CD14-positive monocyte (primary cell): ENCODE measurements at regions not wholly inside any gene's neighbourhood (a gene's known extent, or its start where the extent isn't known, plus 50 kb on each side); places are given as distances from the start of the nearest gene placed in this dataset.

Experiments
- DNase-seq, 3 donors: peaks; one replicate each; pipeline ENCODE4 v3.0.0-alpha.2; 2011 to 2022
- H2AFZ ChIP-seq: 2 replicates; pipeline ENCODE4 v1.6.0; 2012; ENCODE audit warnings: mild to moderate bottlenecking, low read depth, low read length, inconsistent platforms; ENCODE audit not compliant: insufficient read depth, poor library complexity, severe bottlenecking
- H3K27ac ChIP-seq, 2 donors: 1 replicate in 1 of 2; 2 replicates in 1 of 2; pipeline ENCODE4 v1.5.1; 2012 to 2013; ENCODE audit warnings: low read length in 2 of 2, control low read depth in 1 of 2, inconsistent platforms in 1 of 2, low read depth in 1 of 2, mild to moderate bottlenecking in 1 of 2
- H3K27me3 ChIP-seq, 2 donors: one replicate each; pipeline versions ENCODE4 v1.6.0 to v1.6.1; 2011 to 2013; ENCODE audit warnings: low read length in 2 of 2; ENCODE audit not compliant: control insufficient read depth in 2 of 2, insufficient read depth in 2 of 2
- H3K36me3 ChIP-seq, 2 donors: replicated peaks in 1 of 2; 1 replicate in 1 of 2; 2 replicates in 1 of 2; pipeline versions ENCODE4 v1.5.1 to v1.6.1; 2012 to 2013; ENCODE audit warnings: low read length in 2 of 2, control low read depth in 1 of 2, inconsistent platforms in 1 of 2, mild to moderate bottlenecking in 1 of 2; ENCODE audit not compliant: insufficient read depth in 2 of 2, control insufficient read depth in 1 of 2
- H3K4me1 ChIP-seq, 2 donors: 1 replicate in 1 of 2; 2 replicates in 1 of 2; pipeline versions ENCODE4 v1.5.1 to v1.6.1; 2012 to 2013; ENCODE audit warnings: low read length in 2 of 2, control low read depth in 1 of 2, inconsistent platforms in 1 of 2, mild to moderate bottlenecking in 1 of 2, moderate library complexity in 1 of 2; ENCODE audit not compliant: insufficient read depth in 2 of 2, control insufficient read depth in 1 of 2
- H3K4me2 ChIP-seq: replicated peaks from 2 replicates; pipeline ENCODE3; 2012; ENCODE audit warnings: low read length, moderate library complexity, mild to moderate bottlenecking; ENCODE audit not compliant: poor library complexity, severe bottlenecking; ENCODE audit errors: extremely low read depth
- H3K4me3 ChIP-seq, 3 experiments: fragments of 200-600 bp in 1 of 3; sonication (generic) in 1 of 3; replicated peaks in 1 of 3; 1 replicate in 2 of 3; 2 replicates in 1 of 3; pipeline ENCODE4 v1.5.1; 2011 to 2013; ENCODE audit warnings: low read length in 3 of 3, mild to moderate bottlenecking in 3 of 3, control low read depth in 2 of 3, low read depth in 2 of 3, inconsistent platforms in 1 of 3, moderate library complexity in 1 of 3
- H3K79me2 ChIP-seq: 2 replicates; pipeline ENCODE4 v1.6.0; 2012; ENCODE audit warnings: mild to moderate bottlenecking, control low read depth, inconsistent platforms, low read length, moderate library complexity; ENCODE audit not compliant: insufficient read depth
- H3K9ac ChIP-seq: 2 replicates; pipeline ENCODE4 v1.6.0; 2017; ENCODE audit warnings: low read length, mild to moderate bottlenecking; ENCODE audit not compliant: insufficient read depth, poor library complexity, severe bottlenecking
- H3K9me3 ChIP-seq, 2 donors: replicated peaks in 1 of 2; 1 replicate in 1 of 2; 2 replicates in 1 of 2; pipeline versions ENCODE4 v1.5.1 to v1.6.1; 2012 to 2013; ENCODE audit warnings: low read length in 2 of 2, control low read depth in 1 of 2; ENCODE audit not compliant: control insufficient read depth in 1 of 2, insufficient read depth in 1 of 2
- H4K20me1 ChIP-seq: 2 replicates; pipeline ENCODE4 v1.6.0; 2012; ENCODE audit warnings: mild to moderate bottlenecking, low read length, control low read depth, moderate library complexity; ENCODE audit not compliant: insufficient read depth
- H3K27ac Mint-ChIP-seq, 7 donors: one replicate each; pipeline ENCODE4 v1.8.0; 2020; ENCODE audit warnings: mild to moderate bottlenecking in 7 of 7, mixed read lengths in 7 of 7, moderate library complexity in 6 of 7, inconsistent platforms in 2 of 7
- H3K27me3 Mint-ChIP-seq, 3 donors: one replicate each; pipeline ENCODE4 v1.8.0; 2021 to 2022; ENCODE audit warnings: low read depth in 3 of 3, mild to moderate bottlenecking in 3 of 3, mixed read lengths in 3 of 3, moderate library complexity in 3 of 3, inconsistent platforms in 1 of 3
- H3K36me3 Mint-ChIP-seq, 2 donors: one replicate each; pipeline ENCODE4 v1.8.0; 2020; ENCODE audit warnings: mixed read lengths in 2 of 2, inconsistent platforms in 1 of 2, mild to moderate bottlenecking in 1 of 2
- H3K4me1 Mint-ChIP-seq: one replicate; pipeline ENCODE4 v1.8.0; 2020; ENCODE audit warnings: mild to moderate bottlenecking, mixed read lengths
- H3K4me3 Mint-ChIP-seq, 2 donors: one replicate each; pipeline ENCODE4 v1.8.0; 2020; ENCODE audit warnings: mild to moderate bottlenecking in 2 of 2, mixed read lengths in 2 of 2, moderate library complexity in 1 of 2
- H3K9me3 Mint-ChIP-seq, 7 donors: one replicate each; pipeline ENCODE4 v1.8.0; 2020 to 2022; ENCODE audit warnings: mixed read lengths in 7 of 7, mild to moderate bottlenecking in 6 of 7, moderate library complexity in 6 of 7, inconsistent platforms in 2 of 7
- CTCF ChIP-seq: fragments of 200-600 bp; IDR thresholded peaks from one replicate; pipeline ENCODE4 v1.8.0; 2022; ENCODE audit warnings: antibody characterized with exemption, mild to moderate bottlenecking
- WGBS: methylation state at CpG from one replicate; pipeline ENCODE4 v1.1.5; 2013; ENCODE audit warnings: missing lambda C conversion rate; ENCODE audit not compliant: insufficient coverage; 5-methylcytosine and 5-hydroxymethylcytosine counted together
- intact Hi-C, 2 donors: fragments of 100-400 bp; cut with micrococcal nuclease; formaldehyde crosslinking; loops; one replicate each; pipeline versions ENCODE4 v1.15.0 to v1.15.1; 2023

DNA sequence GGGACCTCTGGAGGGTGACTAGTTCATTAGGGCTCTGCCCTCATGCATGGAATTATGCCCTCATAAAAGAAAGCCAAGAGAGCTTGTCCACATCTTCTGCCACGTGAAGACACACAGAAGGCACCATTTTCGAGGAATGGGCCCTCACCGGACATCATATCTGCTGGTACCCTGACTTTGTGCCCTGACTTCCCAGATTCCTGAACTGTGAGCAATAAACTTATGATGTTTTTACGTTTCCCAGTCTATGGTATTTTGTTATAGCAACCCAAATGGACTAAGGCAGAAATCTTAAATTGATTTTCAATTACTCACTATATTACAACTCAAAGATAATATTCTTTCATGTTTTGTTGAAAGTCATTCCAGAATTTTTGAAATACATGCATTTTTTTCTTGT is 163.8 kb upstream of the PAPPA start:
- no peak overlapping the region for H2AFZ ChIP-seq
- WGBS: 59% methylated on average over 3 of the region's 4 CpGs
- H3K4me3 ChIP-seq: no peak overlapping the region
- no peak for TF ChIP-seq CTCF
- H3K27me3 Mint-ChIP-seq: peaks cover 0 to 1% (median 0%) of the 10 kb centered on the region in 3 donors
- no peaks in the 10 kb centered on the region for H3K9me3 ChIP-seq
- H3K27ac ChIP-seq: no peak overlapping the region
- peaks cover 0 to 4% (median 0%) of the 10 kb centered on the region in 7 donors for H3K9me3 Mint-ChIP-seq
- H3K4me3 Mint-ChIP-seq: no peak overlapping the region
- H3K36me3 ChIP-seq: no peaks in the 10 kb centered on the region
- no peak overlapping the region for H3K27ac Mint-ChIP-seq
- H3K36me3 Mint-ChIP-seq: no peaks in the 10 kb centered on the region
- H3K4me2 ChIP-seq: no peak overlapping the region
- no peaks in the 10 kb centered on the region for H3K4me1 Mint-ChIP-seq
- no peaks in the 10 kb centered on the region for H4K20me1 ChIP-seq
- no peaks in the 10 kb centered on the region for H3K79me2 ChIP-seq
- H3K27me3 ChIP-seq: no peaks in the 10 kb centered on the region
- no peaks in the 10 kb centered on the region for H3K4me1 ChIP-seq
- DNase-seq: no peak
- no peak overlapping the region for H3K9ac ChIP-seq
- intact Hi-C loops: no loop called here

DNA sequence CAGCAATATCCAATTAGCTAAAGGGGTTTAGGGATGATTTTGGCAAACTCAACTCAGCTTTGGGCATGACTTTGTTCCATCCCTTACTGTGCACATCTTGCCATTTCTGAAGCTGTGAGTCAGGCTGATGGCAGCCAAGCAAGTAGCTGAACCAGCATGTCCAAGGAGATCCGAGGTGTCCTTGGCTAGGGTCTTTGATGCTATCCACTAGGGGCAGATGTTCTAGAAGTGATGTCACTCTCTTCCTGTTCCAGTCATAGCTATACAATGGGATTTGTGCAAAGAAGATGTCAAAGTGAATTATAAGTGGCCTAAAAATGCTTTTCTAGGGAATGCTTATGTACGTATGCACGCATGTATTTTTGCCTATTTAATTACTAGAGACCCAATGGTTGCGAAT is 160.8 kb upstream of the PAPPA start:
- Mint-ChIP-seq H3K27me3 (no peaks in the 10 kb centered on the region), H3K9me3 (peaks cover 0 to 4% (median 0%) of the 10 kb centered on the region in 7 donors), H3K4me3 (no peak overlapping the region), H3K27ac (no peak overlapping the region), H3K36me3 (no peaks in the 10 kb centered on the region), H3K4me1 (no peaks in the 10 kb centered on the region)
- no peaks in the 10 kb centered on the region for H3K4me1 ChIP-seq
- H4K20me1 ChIP-seq: no peaks in the 10 kb centered on the region
- no peak for DNase-seq
- no peaks in the 10 kb centered on the region for H3K79me2 ChIP-seq
- H3K9ac ChIP-seq: no peak overlapping the region
- H3K36me3 ChIP-seq: no peaks in the 10 kb centered on the region
- TF ChIP-seq CTCF: no peak
- intact Hi-C loops: no loop called here
- H3K4me3 ChIP-seq: no peak overlapping the region
- no peak overlapping the region for H3K27ac ChIP-seq
- 100% methylated on average over 1 of the region's 4 CpGs for whole genome bisulfite sequencing
- H3K9me3 ChIP-seq: no peaks in the 10 kb centered on the region
- no peak overlapping the region for H2AFZ ChIP-seq
- H3K27me3 ChIP-seq: no peaks in the 10 kb centered on the region
- no peak overlapping the region for H3K4me2 ChIP-seq
